GM19351 (cell line): ENCODE measurements at regions not wholly inside any gene's neighbourhood (a gene's known extent, or its start where the extent isn't known, plus 50 kb on each side); places are given as distances from the start of the nearest gene placed in this dataset.

Experiments
- ATAC-seq: cut with Tn5 transposase; IDR thresholded peaks from one replicate; pipeline ENCODE4 v1.9.1; 2021; ENCODE audit warnings: mild to moderate bottlenecking, moderate library complexity; ENCODE audit not compliant: unreplicated experiment

GRCh38 chr11:95294701-95295100, 63.7 kb upstream of the SESN3 start:
- no peak for ATAC-seq

GRCh38 chr11:95293116-95293515, 62.1 kb upstream of the SESN3 start:
- no peak for ATAC-seq

GRCh38 chr11:95291946-95292345, 60.9 kb upstream of the SESN3 start:
- ATAC-seq, result no peak

GRCh38 chr11:95289378-95290101, 58.5 kb upstream of the SESN3 start:
- no peak for ATAC-seq

- no peak for ATAC-seq
Observed at GRCh38 chr11:95284057-95285052, 53.4 kb upstream of the SESN3 start.

GRCh38 chr11:95283650-95284049, 52.6 kb upstream of the SESN3 start:
- no peak for ATAC-seq

GRCh38 chr11:95283146-95283545, 52.1 kb upstream of the SESN3 start:
- ATAC-seq, result no peak

GRCh38 chr11:95282291-95282751, 51.3 kb upstream of the SESN3 start:
- no peak for ATAC-seq
